ENCODE measurements at regions not wholly inside any gene's neighbourhood (a gene's known extent, or its start where the extent isn't known, plus 50 kb on each side); places are given as distances from the start of the nearest gene placed in this dataset.

GRCh38 chr4:117847849-117848248 is 186.4 kb upstream of the NDST3 start:
- Mint-ChIP-seq H3K4me3 (ENCODE audit: low read depth) (no peak overlapping the region), H3K36me3 (ENCODE audit: insufficient read depth) (no peaks in the 10 kb centered on the region), H3K9me3 (ENCODE audit: low read depth) (peaks cover 7% of the 10 kb centered on the region), H3K4me1 (ENCODE audit: low read depth) (no peaks in the 10 kb centered on the region), H3K27ac (no peak overlapping the region), H3K27me3 (no peaks in the 10 kb centered on the region)
- DNase-seq (ENCODE audit: low spot score, unreplicated experiment) = no peak
- no peak for TF ChIP-seq CTCF (IDR thresholded peaks at IDR 0.05; ENCODE audit: unreplicated experiment)

GRCh38 chr4:117868201-117868600 is 166.1 kb upstream of the NDST3 start:
- no peaks in the 10 kb centered on the region for H3K9me3 Mint-ChIP-seq (ENCODE audit: low read depth)
- no peak overlapping the region for H3K27ac Mint-ChIP-seq
- no peak overlapping the region for H3K4me3 Mint-ChIP-seq (ENCODE audit: low read depth)
- DNase-seq (ENCODE audit: low spot score, unreplicated experiment) = no peak
- H3K4me1 Mint-ChIP-seq (ENCODE audit: low read depth) = peaks cover 2% of the 10 kb centered on the region
- no peaks in the 10 kb centered on the region for H3K36me3 Mint-ChIP-seq (ENCODE audit: insufficient read depth)
- no peaks in the 10 kb centered on the region for H3K27me3 Mint-ChIP-seq
- no peak for TF ChIP-seq CTCF (IDR thresholded peaks at IDR 0.05; ENCODE audit: unreplicated experiment)

- Mint-ChIP-seq H3K27ac (no peak overlapping the region), H3K36me3 (ENCODE audit: insufficient read depth) (no peaks in the 10 kb centered on the region), H3K4me3 (ENCODE audit: low read depth) (no peak overlapping the region), H3K27me3 (no peaks in the 10 kb centered on the region), H3K9me3 (ENCODE audit: low read depth) (no peaks in the 10 kb centered on the region), H3K4me1 (ENCODE audit: low read depth) (peaks cover 2% of the 10 kb centered on the region)
- no peak for TF ChIP-seq CTCF (IDR thresholded peaks at IDR 0.05; ENCODE audit: unreplicated experiment)
- DNase-seq (ENCODE audit: low spot score, unreplicated experiment) = no peak
These were observed 160.5 kb upstream of the NDST3 start for GRCh38 chr4:117873779-117874178.

- no peak for TF ChIP-seq CTCF (IDR thresholded peaks at IDR 0.05; ENCODE audit: unreplicated experiment)
- Mint-ChIP-seq H3K27me3 (no peaks in the 10 kb centered on the region), H3K27ac (no peak overlapping the region), H3K4me1 (ENCODE audit: low read depth) (peaks cover 2% of the 10 kb centered on the region), H3K9me3 (ENCODE audit: low read depth) (no peaks in the 10 kb centered on the region), H3K4me3 (ENCODE audit: low read depth) (no peak overlapping the region), H3K36me3 (ENCODE audit: insufficient read depth) (no peaks in the 10 kb centered on the region)
- DNase-seq (ENCODE audit: low spot score, unreplicated experiment) = no peak
These were observed 160.1 kb upstream of the NDST3 start for GRCh38 chr4:117874216-117874615.

- H3K27me3 Mint-ChIP-seq = no peaks in the 10 kb centered on the region
- H3K4me3 Mint-ChIP-seq (ENCODE audit: low read depth) = no peak overlapping the region
- no peak for DNase-seq (ENCODE audit: low spot score, unreplicated experiment)
- H3K36me3 Mint-ChIP-seq (ENCODE audit: insufficient read depth) = no peaks in the 10 kb centered on the region
- peaks cover 4% of the 10 kb centered on the region for H3K9me3 Mint-ChIP-seq (ENCODE audit: low read depth)
- no peak for TF ChIP-seq CTCF (IDR thresholded peaks at IDR 0.05; ENCODE audit: unreplicated experiment)
- no peaks in the 10 kb centered on the region for H3K4me1 Mint-ChIP-seq (ENCODE audit: low read depth)
- H3K27ac Mint-ChIP-seq = no peak overlapping the region
These were observed 144.3 kb upstream of the NDST3 start for GRCh38 chr4:117889978-117890377.
